Gastroesophageal sphincter (tissue), 3 donors: ENCODE measurements at regions not wholly inside any gene's neighbourhood (a gene's known extent, or its start where the extent isn't known, plus 50 kb on each side); places are given as distances from the start of the nearest gene placed in this dataset.

ENCODE experiments used
- CTCF ChIP-seq, 4 experiments: fragments of 200-600 bp in 2 of 4; fragments of 450-650 bp in 2 of 4; sonication (generic) in 1 of 4; IDR thresholded peaks; one replicate each; pipeline ENCODE4 v1.5.1; 2017 to 2019; ENCODE audit warnings: antibody characterized with exemption in 4 of 4, mild to moderate bottlenecking in 2 of 4, moderate library complexity in 2 of 4
- EP300 ChIP-seq: sonication (generic); formaldehyde crosslinking; IDR thresholded peaks from one replicate; pipeline ENCODE4 v1.6.1; 2017; ENCODE audit warnings: antibody characterized with exemption, mild to moderate bottlenecking
- POLR2A ChIP-seq, 2 donors: fragments of 450-650 bp; IDR thresholded peaks; one replicate each; pipeline ENCODE4 v1.6.1; 2017; ENCODE audit warnings: antibody characterized with exemption in 2 of 2, mild to moderate bottlenecking in 2 of 2, moderate library complexity in 1 of 2
- POLR2AphosphoS5 ChIP-seq: sonication (generic); formaldehyde crosslinking; IDR thresholded peaks from one replicate; pipeline ENCODE4 v1.6.1; 2017; ENCODE audit warnings: antibody characterized with exemption

- TF ChIP-seq POLR2AphosphoS5 (no peak), POLR2A (IDR thresholded peaks at IDR 0.05) (no peak), CTCF (IDR thresholded peaks at IDR 0.05) (no peak), EP300 (no peak)
Measured at GRCh38 chr18:41449612-41450011, 505.4 kb upstream of the PIK3C3 start.
